Heart left ventricle (tissue), 13 donors: ENCODE measurements at regions not wholly inside any gene's neighbourhood (a gene's known extent, or its start where the extent isn't known, plus 50 kb on each side); places are given as distances from the start of the nearest gene placed in this dataset.

Experiments used
- POLR2A ChIP-seq, 2 donors: fragments of 450-650 bp; IDR thresholded peaks; one replicate each; pipeline ENCODE4 v1.6.1; 2017; ENCODE audit warnings: antibody characterized with exemption in 2 of 2, mild to moderate bottlenecking in 2 of 2, moderate library complexity in 2 of 2
- TF ChIP-seq, protein P1 (sequence below), 12 donors: fragments of 200-600 bp; sonication (generic) in 4 of 12; IDR thresholded peaks; one replicate each; pipeline versions ENCODE4 v1.5.0 to v1.8.0; 2018 to 2022; ENCODE audit warnings: antibody characterized with exemption in 12 of 12, mild to moderate bottlenecking in 5 of 12
- donor health status: ischemic (EF 13 %, LVEDD 7.1; RV severe dilation, severe dysfunction).
- donor health status: DM: no; HTN: yes; CAD: no.
- donor health status: DM: no; HTN: no; CAD: no.
- donor health status: ischemic (EF 25% LVEDD 6.9; RV normal size, moderate dysfunction).
- donor health status: ischemic (EF 25% LVEDD 5.7; RV mildly dilated, moderate dysfunction).
- donor health status: ischemic (EF 35%, LVEDD 5.7; RV mildly dilated, moderate dysfunction).
- donor health status: nonischemic (EF 11% LVEDD 7.7; RV severe dilation, severe dysfunction).
- donor health status: DM: yes; HTN: yes; CAD: no.
- donor health status: PGD.
- donor health status: ischemic (EF 29% LVEDD 5.4; RV normal size, mild dysfunction).
- donor health status: nonischemic (EF 23%, LVEDD 6.1; RV moderate dilation, normal function).

DNA sequence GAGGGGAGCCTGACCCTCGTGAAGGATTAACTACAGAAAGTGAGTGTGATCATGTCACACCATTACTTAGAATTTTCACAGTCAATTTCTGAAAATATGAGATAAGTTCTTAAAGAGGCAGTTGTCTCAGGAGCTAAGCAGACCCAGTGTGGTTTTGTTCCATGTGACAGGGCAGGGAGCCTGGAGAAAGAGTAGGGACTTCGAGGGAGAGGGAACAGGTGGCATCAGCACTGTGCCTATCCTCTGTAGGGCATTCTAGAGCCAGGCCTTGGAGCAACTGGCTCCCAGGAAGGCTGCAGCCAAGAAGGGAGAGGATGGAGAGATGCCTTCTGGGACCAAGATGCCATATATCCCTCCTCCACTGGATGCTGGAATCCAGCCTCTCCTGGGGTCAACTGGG, 183.0 kb downstream of the TSHZ3 start:
- TF ChIP-seq, protein P1, sequence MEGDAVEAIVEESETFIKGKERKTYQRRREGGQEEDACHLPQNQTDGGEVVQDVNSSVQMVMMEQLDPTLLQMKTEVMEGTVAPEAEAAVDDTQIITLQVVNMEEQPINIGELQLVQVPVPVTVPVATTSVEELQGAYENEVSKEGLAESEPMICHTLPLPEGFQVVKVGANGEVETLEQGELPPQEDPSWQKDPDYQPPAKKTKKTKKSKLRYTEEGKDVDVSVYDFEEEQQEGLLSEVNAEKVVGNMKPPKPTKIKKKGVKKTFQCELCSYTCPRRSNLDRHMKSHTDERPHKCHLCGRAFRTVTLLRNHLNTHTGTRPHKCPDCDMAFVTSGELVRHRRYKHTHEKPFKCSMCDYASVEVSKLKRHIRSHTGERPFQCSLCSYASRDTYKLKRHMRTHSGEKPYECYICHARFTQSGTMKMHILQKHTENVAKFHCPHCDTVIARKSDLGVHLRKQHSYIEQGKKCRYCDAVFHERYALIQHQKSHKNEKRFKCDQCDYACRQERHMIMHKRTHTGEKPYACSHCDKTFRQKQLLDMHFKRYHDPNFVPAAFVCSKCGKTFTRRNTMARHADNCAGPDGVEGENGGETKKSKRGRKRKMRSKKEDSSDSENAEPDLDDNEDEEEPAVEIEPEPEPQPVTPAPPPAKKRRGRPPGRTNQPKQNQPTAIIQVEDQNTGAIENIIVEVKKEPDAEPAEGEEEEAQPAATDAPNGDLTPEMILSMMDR (IDR thresholded peaks at IDR 0.05): no peak
- TF ChIP-seq POLR2A (IDR thresholded peaks at IDR 0.05): no peak
